ENCODE measurements at regions not wholly inside any gene's neighbourhood (a gene's known extent, or its start where the extent isn't known, plus 50 kb on each side); places are given as distances from the start of the nearest gene placed in this dataset.

GRCh38 chr2:19687017-19687659 lies 214.6 kb downstream of the TTC32 start:
- DNase-seq (ENCODE audit: low read depth in 4 of 4, low spot score in 3 of 4), result no peak

- DNase-seq (ENCODE audit: low read depth in 4 of 4, low spot score in 3 of 4), result no peak
These were observed 215.3 kb downstream of the TTC32 start for GRCh38 chr2:19686439-19686838.

GRCh38 chr2:19685731-19686130 lies 216.1 kb downstream of the TTC32 start:
- DNase-seq (ENCODE audit: low read depth in 4 of 4, low spot score in 3 of 4), result no peak

- no peak for DNase-seq (ENCODE audit: low read depth in 4 of 4, low spot score in 3 of 4)
These were observed 217.3 kb downstream of the TTC32 start for GRCh38 chr2:19684516-19684915.

GRCh38 chr2:19683556-19683955 lies 218.2 kb downstream of the TTC32 start:
- DNase-seq (ENCODE audit: low read depth in 4 of 4, low spot score in 3 of 4), result no peak

GRCh38 chr2:19682493-19682892 lies 219.3 kb downstream of the TTC32 start:
- DNase-seq (ENCODE audit: low read depth in 4 of 4, low spot score in 3 of 4), result no peak

GRCh38 chr2:19677825-19678518 lies 223.8 kb downstream of the TTC32 start:
- DNase-seq (ENCODE audit: low read depth in 4 of 4, low spot score in 3 of 4), result no peak

GRCh38 chr2:19677215-19677777 lies 224.5 kb downstream of the TTC32 start:
- DNase-seq (ENCODE audit: low read depth in 4 of 4, low spot score in 3 of 4), result no peak

- DNase-seq (ENCODE audit: low read depth in 4 of 4, low spot score in 3 of 4), result no peak
These were observed 225.0 kb downstream of the TTC32 start for GRCh38 chr2:19676770-19677169.

GRCh38 chr2:19675856-19676460 lies 225.8 kb downstream of the TTC32 start:
- no peak for DNase-seq (ENCODE audit: low read depth in 4 of 4, low spot score in 3 of 4)

GRCh38 chr2:19675003-19675629 lies 226.7 kb downstream of the TTC32 start:
- no peak for DNase-seq (ENCODE audit: low read depth in 4 of 4, low spot score in 3 of 4)

GRCh38 chr2:19674051-19675002 lies 227.5 kb downstream of the TTC32 start:
- DNase-seq (ENCODE audit: low read depth in 4 of 4, low spot score in 3 of 4), result no peak

GRCh38 chr2:19673213-19673791 lies 228.5 kb downstream of the TTC32 start:
- DNase-seq (ENCODE audit: low read depth in 4 of 4, low spot score in 3 of 4), result no peak

- DNase-seq (ENCODE audit: low read depth in 4 of 4, low spot score in 3 of 4), result no peak
These were observed 229.9 kb downstream of the TTC32 start for GRCh38 chr2:19671916-19672315.

GRCh38 chr2:19671311-19671710 lies 230.5 kb downstream of the TTC32 start:
- DNase-seq (ENCODE audit: low read depth in 4 of 4, low spot score in 3 of 4), result no peak

- DNase-seq (ENCODE audit: low read depth in 4 of 4, low spot score in 3 of 4), result peak in 3 of 4 donors; percentile 36 to 68 (median 44)
These were observed 231.5 kb downstream of the TTC32 start for GRCh38 chr2:19670303-19670702.

GRCh38 chr2:19669559-19669958 lies 232.2 kb downstream of the TTC32 start:
- no peak for DNase-seq (ENCODE audit: low read depth in 4 of 4, low spot score in 3 of 4)

GRCh38 chr2:19669126-19669525 lies 232.7 kb downstream of the TTC32 start:
- DNase-seq (ENCODE audit: low read depth in 4 of 4, low spot score in 3 of 4), result no peak

- DNase-seq (ENCODE audit: low read depth in 4 of 4, low spot score in 3 of 4), result no peak
These were observed 234.2 kb downstream of the TTC32 start for GRCh38 chr2:19667536-19667949.

GRCh38 chr2:19667085-19667484 lies 234.7 kb downstream of the TTC32 start:
- DNase-seq (ENCODE audit: low read depth in 4 of 4, low spot score in 3 of 4), result no peak

Measured in left renal pelvis (tissue), 4 donors.